Inflammatory macrophage treated with lipopolysaccharide for 1 hour (primary cell): ENCODE measurements at regions not wholly inside any gene's neighbourhood (a gene's known extent, or its start where the extent isn't known, plus 50 kb on each side); places are given as distances from the start of the nearest gene placed in this dataset.

Experiments used
- DNase-seq, 2 donors: peaks; one replicate each; pipeline ENCODE4 v3.0.0-alpha.2; 2020 to 2022

DNA sequence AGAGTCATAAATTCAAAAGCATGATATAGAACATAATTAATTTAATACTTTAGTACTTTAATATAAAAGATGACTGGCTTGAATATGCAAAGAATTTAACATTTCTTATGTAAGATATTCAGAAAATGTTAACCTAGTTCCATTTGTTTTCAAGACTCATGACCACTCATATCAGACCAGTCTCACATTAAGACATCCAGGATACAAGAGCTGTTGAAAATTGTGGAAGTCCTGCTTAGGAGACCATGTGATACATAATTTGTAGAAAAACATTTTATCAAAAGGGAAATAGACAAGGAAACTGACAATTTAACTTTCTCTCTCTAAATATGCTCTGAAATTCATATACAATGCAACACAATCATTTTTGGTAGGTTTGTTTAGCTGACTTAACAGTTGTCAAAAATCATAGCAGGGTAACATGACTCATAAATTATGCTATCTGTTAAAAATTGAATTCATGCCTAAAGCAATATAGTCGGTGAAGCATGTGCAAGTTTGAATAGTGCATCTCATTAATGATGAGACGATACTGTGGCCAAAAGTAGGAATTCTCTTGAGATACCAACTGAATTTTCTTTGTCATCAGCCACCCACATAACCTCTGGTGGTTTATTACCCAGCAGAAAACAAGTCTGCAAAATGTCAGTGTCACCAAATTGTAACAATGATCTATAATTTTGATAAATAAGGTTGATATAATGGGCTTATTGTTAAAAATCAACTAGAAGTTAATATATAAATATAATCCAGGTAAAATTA, 211.4 kb downstream of the GASK1B start:
- no peak for DNase-seq

DNA sequence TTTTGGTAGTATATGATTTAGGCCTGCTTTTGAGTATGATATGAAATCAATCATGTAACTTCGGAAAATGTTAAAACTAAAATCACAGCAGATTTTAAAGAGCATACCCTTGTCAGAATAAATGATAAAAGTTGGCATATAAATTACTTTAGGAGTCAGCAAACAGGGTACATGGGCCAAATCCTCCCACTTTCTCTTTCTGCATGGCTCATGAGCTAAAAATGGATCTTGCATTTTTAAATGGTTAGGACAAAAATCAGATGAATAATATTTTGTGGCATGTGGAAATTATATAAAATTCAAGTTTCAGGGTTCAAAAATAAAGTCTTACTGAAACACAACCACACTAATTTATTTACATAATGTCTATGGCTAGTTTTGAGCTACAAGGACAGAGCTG, 214.9 kb downstream of the GASK1B start:
- no peak for DNase-seq

DNA sequence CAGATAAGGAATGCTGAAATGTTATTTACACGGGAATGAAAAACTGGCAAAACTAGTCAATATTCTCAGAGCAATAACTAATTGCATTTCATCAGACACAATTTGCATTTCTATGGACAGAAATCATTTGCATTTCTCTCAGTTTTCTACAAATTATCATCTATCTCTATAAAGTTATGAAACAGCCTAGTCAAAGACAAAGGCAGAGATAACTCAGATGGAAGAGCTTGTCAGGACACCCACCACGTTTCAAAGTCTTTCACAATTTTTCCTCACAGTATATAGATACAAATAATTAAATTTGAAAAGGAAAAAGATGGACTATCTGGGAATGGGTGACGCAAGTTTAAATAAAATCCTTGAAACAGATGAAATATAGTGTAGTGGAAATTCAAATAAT, 230.8 kb downstream of the GASK1B start:
- no peak for DNase-seq

DNA sequence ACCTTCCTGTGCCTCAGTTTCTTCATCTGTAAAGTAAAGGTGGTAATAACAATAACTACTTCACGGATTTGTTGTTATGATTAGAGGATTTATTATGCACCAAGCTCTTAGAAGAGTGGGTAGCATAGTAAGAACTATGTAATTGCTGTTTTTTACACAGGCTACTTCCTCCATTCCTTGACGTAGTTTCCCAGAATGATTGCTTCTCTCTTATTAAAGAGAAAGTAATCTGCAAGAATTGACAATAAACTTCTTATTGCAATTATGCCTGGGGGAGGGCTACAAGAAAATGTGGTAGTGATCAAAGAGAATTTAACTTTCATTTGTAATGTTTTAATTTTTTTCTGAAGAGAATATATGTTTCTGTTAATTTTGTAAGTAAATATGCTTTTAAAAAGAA, 238.7 kb downstream of the GASK1B start:
- peak; percentile 30 to 40 for DNase-seq

DNA sequence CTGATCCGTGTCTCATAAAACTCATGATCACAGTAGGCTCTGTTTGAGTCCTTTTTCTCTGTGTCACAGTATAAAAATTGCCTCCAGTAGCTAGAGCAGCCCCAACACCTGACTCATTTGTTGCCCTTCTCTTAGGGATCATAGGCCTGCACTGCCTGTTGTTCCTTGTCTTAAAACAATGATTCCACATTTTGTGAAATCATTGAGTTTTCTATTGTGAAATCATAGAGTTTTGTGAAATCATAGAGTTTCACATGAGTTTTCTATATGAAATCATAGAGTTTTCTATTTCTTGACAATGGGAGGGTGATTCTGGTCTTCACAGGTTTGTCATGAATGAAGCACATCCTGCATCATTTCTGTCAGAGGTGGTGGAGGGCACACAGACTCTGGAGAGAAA, 239.9 kb downstream of the GASK1B start:
- peak; percentile 49 to 80 for DNase-seq

DNA sequence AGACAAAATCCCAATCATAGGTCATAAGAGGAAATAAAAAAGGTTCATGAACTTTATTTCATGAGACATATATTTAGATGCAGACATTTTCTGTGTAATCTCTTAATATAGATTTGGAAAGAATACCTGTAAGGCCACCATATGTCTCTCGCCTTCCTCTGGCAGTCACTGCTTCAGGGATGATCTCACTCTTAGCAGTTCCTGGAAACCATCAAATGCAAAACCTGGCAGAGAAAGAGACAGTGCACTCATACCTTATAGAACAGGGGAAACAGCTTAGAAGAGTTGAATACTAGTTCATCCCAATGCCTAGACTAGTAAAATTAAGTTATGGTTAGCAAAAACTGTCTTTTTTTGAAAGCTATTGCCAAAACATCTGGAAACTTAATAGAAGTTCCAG, 243.3 kb downstream of the GASK1B start:
- no peak for DNase-seq

DNA sequence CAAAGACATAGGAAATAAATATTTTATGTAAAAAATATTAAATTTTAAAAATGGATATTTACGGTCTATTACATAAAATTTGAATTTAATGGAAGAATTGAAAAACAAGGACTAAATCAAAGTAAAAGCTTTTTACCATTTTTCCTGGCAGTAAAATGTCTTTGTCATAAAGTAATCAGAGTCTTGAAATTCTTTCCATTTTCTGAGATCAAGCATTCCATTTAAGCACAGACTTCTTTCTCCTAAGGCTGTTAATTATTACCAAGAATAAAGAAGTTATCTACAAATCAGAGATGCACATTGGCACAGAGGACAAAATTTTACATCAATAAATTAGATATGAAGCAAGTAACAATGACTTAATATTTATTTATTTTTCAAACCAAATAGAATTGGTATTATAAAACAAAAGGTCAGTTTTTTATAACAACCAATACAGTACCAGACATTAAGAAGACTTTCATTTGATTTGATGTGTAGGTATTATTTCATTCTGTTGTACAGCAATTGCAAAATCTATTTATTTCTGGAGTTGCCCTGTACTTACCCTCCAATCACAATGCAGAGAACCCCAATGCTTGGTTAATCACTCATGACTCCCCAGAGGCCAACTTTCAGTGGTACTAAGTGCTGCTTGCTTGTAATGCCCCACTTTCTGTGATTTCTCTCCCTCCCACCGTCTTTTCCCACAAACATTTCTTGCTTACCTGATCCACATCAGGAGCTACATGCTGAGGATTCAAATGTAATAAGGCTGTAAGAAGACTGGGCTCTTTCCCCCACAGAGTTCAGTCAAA, 254.6 kb downstream of the GASK1B start:
- no peak for DNase-seq

DNA sequence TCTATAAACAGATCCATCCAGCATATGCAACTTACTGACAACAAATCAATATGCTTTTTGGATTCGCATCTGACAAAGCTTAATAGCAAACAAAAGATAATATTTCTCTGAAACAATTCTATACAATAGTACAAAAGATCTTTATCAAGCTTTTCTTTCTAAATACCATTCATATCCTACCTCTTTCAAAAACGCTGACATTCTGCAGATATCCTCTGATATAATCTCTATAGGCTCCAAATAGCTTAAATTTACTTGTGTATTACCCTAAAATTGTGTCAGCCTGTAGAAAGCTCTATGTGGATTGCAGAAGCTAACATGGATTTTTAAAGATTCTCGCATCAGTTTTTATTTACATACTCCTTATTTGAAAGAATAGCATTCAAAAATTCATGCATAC, 260.6 kb downstream of the GASK1B start:
- no peak for DNase-seq

DNA sequence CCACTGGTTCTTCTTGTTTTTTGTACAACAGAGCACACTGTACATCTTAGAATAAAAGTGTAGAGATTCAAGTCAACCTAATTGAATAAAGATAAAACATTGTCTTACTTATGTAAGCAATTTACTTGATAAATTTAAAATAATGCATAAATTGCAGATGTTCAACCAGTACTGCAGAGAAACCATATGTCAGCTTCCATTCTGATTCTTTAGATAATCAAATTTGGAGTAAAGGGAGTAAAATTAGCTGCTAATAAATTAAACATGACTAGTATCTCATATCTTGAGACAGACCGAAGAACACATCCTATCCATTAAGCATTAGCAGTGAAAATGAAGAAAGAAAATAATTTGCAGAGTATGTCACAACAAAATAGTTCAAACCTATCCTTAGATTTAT, 261.2 kb downstream of the GASK1B start:
- DNase-seq = no peak

DNA sequence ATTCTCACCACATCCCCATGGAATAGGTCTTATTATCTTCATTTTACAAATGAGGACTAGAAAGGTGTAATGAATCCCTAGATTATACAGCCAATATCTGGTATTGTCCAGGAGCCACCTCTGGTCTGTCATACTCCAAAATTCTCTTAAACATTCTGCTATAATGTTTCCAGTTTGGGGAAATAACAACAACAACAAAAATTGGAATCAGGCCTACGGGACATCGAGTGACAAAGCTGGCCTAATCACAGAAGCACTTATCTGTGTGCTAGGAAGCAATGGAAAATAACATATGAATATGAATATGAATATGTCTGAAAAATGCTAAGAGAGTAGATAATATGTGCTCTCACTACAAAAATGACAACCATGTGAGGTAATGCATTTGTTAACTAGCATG, 264.1 kb downstream of the GASK1B start:
- DNase-seq = no peak

DNA sequence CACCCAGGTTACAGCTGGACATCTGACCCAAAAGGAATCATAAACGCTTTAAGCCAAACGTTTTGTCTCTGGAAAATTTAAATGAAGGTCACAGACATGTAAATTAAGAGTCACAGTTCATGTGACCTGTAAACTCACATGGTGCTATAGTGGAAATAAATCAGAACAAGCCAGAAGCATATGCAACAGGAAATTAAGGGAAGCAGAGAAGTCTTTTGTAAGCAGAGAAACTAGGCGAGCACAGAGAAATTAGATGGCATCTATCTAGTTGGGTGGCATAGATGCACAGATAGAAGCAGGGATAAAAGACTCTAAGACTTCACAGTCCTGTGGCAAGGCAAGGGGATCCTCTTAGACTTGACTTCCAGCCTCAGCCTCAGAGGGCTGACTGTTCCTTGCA, 264.8 kb downstream of the GASK1B start:
- no peak for DNase-seq

DNA sequence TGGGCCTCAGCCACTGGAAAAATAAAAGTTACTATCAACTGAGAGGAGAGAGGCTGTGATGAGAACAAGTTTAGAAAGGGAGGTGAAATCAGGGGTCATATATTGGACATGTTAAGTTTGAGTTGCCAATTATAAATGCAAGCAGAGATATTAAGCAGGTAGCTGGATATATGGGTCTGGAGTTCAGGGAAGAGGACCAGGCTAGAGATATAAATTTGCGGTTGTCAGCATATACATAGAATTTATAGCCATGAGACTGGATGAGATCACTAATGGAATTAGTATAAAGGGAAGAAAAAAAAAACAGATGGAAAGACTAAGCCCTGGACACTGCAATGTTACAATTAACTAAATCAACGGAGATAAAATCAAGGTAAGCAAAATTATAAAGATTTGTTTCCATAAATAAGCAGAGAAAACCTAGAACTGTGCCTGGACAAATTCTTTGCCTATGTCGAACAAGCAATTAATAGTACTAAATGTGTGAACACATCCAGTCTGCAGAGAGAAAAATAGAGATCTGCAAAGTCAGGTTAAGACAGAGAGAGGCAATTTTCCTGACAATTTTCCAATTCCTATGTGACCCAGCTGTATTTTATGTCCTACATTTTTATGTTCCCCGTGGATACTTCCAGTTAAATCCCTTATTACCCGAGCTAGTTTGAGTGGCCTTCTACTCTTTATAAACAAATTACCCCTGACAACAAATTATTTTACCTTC, 265.4 kb downstream of the GASK1B start:
- DNase-seq = no peak

DNA sequence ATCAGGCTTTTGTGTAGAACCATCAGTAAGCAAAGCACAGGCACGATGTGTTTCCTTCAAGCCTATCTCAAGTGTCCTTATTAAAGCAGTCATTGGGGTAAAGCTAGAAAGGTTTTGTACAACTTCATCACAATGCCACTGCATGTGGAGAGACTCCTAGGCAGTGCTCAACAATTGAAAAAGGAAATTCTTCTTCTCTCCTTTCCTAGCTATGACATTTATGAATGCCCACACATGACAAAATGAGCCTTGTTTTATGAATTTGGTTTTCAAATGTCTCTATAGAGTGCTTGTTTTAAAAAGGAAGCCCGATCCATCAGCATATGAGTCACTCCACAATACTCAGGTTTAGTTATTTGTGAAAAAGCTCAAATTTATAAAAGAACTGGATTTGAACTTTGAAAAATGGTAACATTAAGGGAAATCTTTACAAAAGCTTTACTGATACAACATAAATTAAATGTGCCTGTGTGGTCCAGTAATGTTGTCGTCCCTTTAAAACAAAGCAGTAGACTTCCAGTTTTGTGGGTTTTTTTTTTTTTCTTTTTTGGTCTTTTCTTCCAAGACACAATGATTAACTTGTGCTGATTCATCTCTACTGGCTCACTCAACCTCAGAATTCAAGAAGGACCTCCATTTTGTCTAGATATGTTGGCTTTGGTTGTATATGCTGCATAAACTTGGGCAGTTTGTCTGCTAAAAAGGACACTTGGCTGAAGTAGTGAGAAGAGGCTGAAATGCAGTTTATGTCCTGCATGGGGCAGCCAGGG, 273.8 kb downstream of the GASK1B start:
- no peak for DNase-seq

DNA sequence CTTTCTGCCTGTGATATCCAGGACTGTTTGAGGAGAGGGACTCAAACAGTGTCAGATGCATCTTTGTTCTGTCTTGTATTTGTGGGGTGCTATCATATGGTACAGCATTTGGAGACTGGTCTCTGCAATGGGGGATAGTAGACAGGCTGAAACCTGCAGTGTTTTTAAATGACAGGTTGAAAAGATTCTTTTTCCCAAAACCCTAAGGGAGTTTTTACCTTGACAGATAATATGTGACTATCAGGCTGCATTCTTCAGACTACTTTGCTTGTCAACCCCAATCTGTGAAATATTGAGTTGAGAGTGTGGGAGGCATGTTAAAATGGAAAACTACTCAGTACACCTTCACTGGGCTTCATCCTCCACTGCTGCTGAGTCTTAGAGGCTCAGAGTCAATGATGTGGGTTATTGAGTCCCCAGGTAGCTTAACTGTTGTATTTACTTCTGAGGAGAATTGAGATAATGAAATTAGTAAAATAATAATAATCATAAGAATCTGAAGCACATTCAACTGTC, 274.9 kb downstream of the GASK1B start:
- DNase-seq = no peak

DNA sequence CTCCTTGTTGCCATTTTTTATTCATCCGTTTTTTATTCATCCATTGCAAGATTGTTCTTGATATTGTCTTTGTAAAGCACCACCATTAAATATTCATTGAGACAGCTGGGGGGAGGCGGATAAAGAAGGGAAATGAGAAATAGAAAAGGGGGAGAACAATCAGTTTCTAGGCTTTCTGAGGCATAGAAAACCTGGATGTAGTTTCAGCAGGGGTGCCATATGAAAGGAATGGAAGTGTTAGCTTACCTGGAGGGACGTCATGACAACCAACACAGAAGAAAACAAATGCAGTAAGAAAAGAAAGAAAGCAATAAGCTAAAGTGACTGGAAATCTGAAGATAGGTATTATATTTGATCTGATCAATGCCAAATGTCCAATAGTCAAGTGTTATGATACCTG, 276.1 kb downstream of the GASK1B start:
- no peak for DNase-seq

DNA sequence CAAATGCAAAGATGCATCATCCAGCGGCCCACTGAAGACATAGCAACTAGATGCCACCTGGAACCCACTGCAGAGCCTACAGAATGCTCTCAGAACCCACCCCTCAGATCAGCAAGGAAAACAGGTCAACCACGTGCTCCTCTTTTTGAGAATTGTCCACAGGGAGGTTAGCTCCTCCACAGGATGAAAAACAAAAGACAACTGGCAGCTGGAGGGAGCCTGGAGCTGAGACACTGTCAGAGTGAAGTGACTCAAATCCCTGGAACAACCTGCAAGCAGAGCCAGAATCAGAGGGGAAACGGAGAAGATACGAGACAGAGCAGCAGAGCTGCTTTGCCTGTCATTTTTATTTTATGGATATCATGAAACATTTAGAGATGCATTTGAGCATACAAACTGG, 277.6 kb downstream of the GASK1B start:
- no peak for DNase-seq

DNA sequence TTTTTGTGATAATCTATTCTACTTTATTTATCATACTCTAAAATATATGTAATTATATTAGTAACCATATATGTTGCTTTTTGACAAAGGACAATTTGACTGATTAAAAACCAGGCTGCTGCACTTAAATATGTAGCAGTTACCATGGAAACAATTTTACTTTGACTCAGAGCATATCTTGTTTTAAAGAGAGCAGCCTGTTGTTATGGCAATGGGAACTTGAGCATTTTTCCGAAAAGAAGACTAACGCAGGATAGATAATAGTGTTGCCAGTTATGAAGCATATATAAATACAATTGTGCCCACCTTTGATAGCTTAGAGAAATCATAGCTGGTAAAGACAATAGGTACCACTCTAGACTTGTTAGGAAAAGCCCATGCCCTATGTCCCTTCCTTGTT, 283.0 kb downstream of the GASK1B start:
- no peak for DNase-seq

DNA sequence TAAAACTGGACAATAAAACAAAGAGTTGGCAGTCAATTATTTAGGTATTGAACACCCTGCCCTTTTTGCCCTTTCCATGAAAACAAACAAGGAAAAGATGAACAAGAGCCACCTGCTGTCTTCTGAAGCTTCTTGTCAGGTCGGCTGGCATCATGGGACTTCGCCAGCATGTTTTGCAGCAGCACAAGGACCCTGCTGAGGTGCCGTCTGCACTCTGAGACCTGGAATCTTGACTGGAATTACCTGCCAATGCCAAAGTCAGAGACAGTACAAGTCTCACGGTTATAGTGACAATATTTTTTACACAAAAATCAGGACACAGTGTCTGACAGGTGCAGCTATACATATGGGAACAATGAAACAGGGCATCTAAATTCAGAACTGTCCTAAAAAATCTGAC, 284.5 kb downstream of the GASK1B start:
- no peak for DNase-seq

DNA sequence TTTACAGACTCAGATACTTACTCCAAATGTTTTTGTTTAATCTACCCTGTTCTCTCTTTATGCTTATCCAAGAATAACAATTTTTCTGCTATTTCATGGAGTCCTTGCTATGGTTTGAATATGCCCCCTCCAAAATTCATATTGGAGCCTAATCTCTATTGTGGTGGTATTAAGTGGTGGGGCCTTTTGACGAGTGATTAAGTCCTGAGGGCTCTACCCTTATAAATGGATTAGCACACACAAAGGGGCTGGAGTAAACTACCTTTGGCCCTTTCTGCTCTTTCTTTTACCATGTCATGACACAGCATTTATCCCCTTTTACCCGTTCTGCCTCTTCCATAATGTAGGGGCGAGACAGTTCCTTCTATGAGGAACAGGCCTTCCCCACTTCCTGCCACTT, 285.5 kb downstream of the GASK1B start:
- no peak for DNase-seq

DNA sequence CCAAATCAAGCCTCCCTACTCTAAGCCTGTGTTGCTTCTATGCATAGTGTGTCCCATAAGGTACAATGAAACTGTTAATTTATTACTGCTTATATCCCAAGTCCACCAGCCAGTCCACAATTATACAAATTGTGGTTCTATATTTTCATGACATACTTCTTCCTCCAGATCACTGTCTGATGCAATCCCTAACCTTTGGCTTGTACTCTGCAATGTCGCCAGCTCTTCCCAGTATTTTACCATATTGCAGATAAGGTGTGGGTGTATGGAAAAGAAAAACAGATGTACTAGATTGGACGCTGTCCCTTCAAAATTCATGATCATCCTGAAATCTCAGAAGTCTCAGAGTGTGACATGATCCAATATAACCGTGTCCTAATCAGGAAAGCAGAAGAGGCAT, 286.2 kb downstream of the GASK1B start:
- no peak for DNase-seq

DNA sequence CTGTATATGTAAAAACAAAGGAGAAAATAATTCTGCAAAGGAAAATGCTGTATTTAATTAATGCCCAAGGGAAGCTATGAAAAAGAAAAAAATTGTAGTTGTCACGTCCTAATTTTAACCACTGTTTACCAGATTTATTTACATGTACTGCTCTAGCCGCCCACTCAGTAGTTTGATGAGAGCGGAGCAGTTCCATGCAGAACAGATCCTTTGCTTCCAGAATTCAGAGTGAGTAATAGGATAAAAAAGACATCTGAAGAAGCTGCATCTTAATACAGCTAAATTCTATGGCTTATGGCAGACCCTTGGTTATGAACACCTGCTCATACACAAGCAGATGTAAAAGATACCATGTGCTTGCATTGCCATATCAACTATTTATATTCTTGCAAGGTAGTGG, 287.0 kb downstream of the GASK1B start:
- no peak for DNase-seq

DNA sequence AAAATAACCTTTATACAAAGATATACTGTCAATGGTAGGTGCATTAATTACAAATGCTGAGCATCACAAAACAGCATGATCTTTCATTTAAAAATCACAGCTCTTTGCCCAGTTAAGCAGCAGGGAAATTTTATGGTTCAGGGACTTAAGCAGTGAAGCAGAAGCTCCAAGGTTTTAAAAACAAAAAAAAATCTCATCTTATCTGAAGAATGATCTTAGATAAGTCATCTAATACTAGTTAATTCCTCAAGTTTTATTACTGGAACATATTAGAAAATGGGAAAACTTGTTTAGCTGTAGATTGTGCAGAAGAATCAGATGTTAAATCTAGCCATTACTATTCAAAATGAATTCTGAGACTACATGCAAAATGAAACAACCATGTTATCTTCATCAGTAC, 289.9 kb downstream of the GASK1B start:
- DNase-seq = no peak

DNA sequence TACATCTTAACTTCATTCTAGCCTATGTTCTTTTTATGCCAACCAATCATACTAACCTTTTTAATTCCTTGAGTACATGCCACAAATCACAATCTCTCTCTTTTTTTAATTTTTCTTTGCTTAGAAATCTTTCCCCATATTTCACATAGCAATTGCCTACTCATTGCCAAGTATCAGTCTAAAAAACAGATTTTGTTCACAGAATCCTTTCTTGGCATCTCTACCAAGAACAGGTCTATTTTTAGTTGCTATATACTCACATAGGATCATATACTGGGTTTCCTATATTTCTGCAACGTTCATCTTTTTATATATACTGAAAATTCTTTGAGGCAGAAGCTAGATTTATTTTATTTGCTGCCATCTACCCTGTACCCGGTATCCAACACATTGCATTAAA, 292.1 kb downstream of the GASK1B start:
- DNase-seq = no peak
